Osteocyte (in vitro differentiated cells): ENCODE measurements at regions not wholly inside any gene's neighbourhood (a gene's known extent, or its start where the extent isn't known, plus 50 kb on each side); places are given as distances from the start of the nearest gene placed in this dataset.

Experiments
- DNase-seq: peaks from one replicate; pipeline ENCODE4 v3.0.0; 2021; ENCODE audit warnings: mixed read lengths; ENCODE audit not compliant: unreplicated experiment; ENCODE audit errors: extremely low spot score
- H3K27ac Mint-ChIP-seq: one replicate; pipeline ENCODE4 v1.8.0; 2021; ENCODE audit warnings: mild to moderate bottlenecking, mixed read lengths; ENCODE audit not compliant: unreplicated experiment
- H3K27me3 Mint-ChIP-seq: one replicate; pipeline ENCODE4 v1.8.0; 2021; ENCODE audit warnings: mixed read lengths; ENCODE audit not compliant: unreplicated experiment
- H3K36me3 Mint-ChIP-seq: one replicate; pipeline ENCODE4 v1.8.0; 2021; ENCODE audit warnings: mixed read lengths; ENCODE audit not compliant: unreplicated experiment
- H3K4me1 Mint-ChIP-seq: one replicate; pipeline ENCODE4 v1.8.0; 2021; ENCODE audit warnings: mixed read lengths; ENCODE audit not compliant: unreplicated experiment
- H3K4me3 Mint-ChIP-seq: one replicate; pipeline ENCODE4 v1.8.0; 2021; ENCODE audit warnings: mild to moderate bottlenecking, moderate library complexity, mixed read lengths; ENCODE audit not compliant: unreplicated experiment
- H3K9me3 Mint-ChIP-seq: one replicate; pipeline ENCODE4 v1.8.0; 2021; ENCODE audit warnings: mixed read lengths; ENCODE audit not compliant: unreplicated experiment
- CTCF ChIP-seq: fragments of 200-600 bp; sonication (generic); IDR thresholded peaks from 2 replicates; pipeline ENCODE4 v1.5.0; 2021; ENCODE audit warnings: antibody characterized with exemption, mild to moderate bottlenecking, moderate library complexity

- H3K27ac Mint-ChIP-seq = no peak overlapping the region
- H3K36me3 Mint-ChIP-seq = no peaks in the 10 kb centered on the region
- no peaks in the 10 kb centered on the region for H3K27me3 Mint-ChIP-seq
- DNase-seq = no peak
- peaks cover 7% of the 10 kb centered on the region for H3K4me1 Mint-ChIP-seq
- no peak overlapping the region for H3K4me3 Mint-ChIP-seq
- no peak for TF ChIP-seq CTCF
- H3K9me3 Mint-ChIP-seq = peaks cover 4% of the 10 kb centered on the region
Measured at GRCh38 chr4:165723051-165723795, 149.8 kb upstream of the TLL1 start.

GRCh38 chr4:165724786-165725185 is 148.3 kb upstream of the TLL1 start:
- no peak overlapping the region for H3K4me3 Mint-ChIP-seq
- no peaks in the 10 kb centered on the region for H3K36me3 Mint-ChIP-seq
- no peak overlapping the region for H3K27ac Mint-ChIP-seq
- DNase-seq = no peak
- H3K9me3 Mint-ChIP-seq = peaks cover 4% of the 10 kb centered on the region
- no peak for TF ChIP-seq CTCF
- no peaks in the 10 kb centered on the region for H3K27me3 Mint-ChIP-seq
- H3K4me1 Mint-ChIP-seq = peaks cover 14% of the 10 kb centered on the region

GRCh38 chr4:165725352-165725751 is 147.7 kb upstream of the TLL1 start:
- Mint-ChIP-seq H3K4me1 (peaks cover 13% of the 10 kb centered on the region), H3K9me3 (peaks cover 3% of the 10 kb centered on the region), H3K36me3 (no peaks in the 10 kb centered on the region), H3K27ac (no peak overlapping the region), H3K27me3 (no peaks in the 10 kb centered on the region), H3K4me3 (no peak overlapping the region)
- TF ChIP-seq CTCF = no peak
- no peak for DNase-seq

GRCh38 chr4:165726831-165727230 is 146.2 kb upstream of the TLL1 start:
- H3K9me3 Mint-ChIP-seq = no peaks in the 10 kb centered on the region
- H3K4me3 Mint-ChIP-seq = no peak overlapping the region
- H3K4me1 Mint-ChIP-seq = peaks cover 8% of the 10 kb centered on the region
- no peaks in the 10 kb centered on the region for H3K27me3 Mint-ChIP-seq
- TF ChIP-seq CTCF = no peak
- H3K36me3 Mint-ChIP-seq = no peaks in the 10 kb centered on the region
- H3K27ac Mint-ChIP-seq = no peak overlapping the region
- DNase-seq = no peak

GRCh38 chr4:165737309-165737972 is 135.6 kb upstream of the TLL1 start:
- H3K4me1 Mint-ChIP-seq = peaks cover 16% of the 10 kb centered on the region
- no peaks in the 10 kb centered on the region for H3K27me3 Mint-ChIP-seq
- H3K27ac Mint-ChIP-seq = no peak overlapping the region
- no peaks in the 10 kb centered on the region for H3K36me3 Mint-ChIP-seq
- H3K9me3 Mint-ChIP-seq = no peaks in the 10 kb centered on the region
- TF ChIP-seq CTCF = no peak
- DNase-seq = no peak
- H3K4me3 Mint-ChIP-seq = no peak overlapping the region
